ENCODE measurements at regions not wholly inside any gene's neighbourhood (a gene's known extent, or its start where the extent isn't known, plus 50 kb on each side); places are given as distances from the start of the nearest gene placed in this dataset.
"Not testable (repeated sequence)": the region's sequence is repeated elsewhere in the genome, so short reads cannot be mapped to it uniquely, and the experiment has no call there.

GRCh38 chr3:139202226-139202958 is 141.4 kb upstream of the MRPS22 start:
- DNase-seq, result no peak

GRCh38 chr3:139202959-139203349 is 140.9 kb upstream of the MRPS22 start:
- DNase-seq, result no peak

GRCh38 chr3:139203752-139204151 is 140.1 kb upstream of the MRPS22 start:
- DNase-seq, result no peak

- DNase-seq, result no peak
These were observed 139.1 kb upstream of the MRPS22 start for GRCh38 chr3:139204728-139205127.

- no peak for DNase-seq
These were observed 129.9 kb upstream of the MRPS22 start for GRCh38 chr3:139213936-139214335.

- no peak for DNase-seq
These were observed 126.9 kb upstream of the MRPS22 start for GRCh38 chr3:139216958-139217357.

- DNase-seq, result no peak
These were observed 126.2 kb upstream of the MRPS22 start for GRCh38 chr3:139217633-139218032.

- no peak for DNase-seq
These were observed 125.8 kb upstream of the MRPS22 start for GRCh38 chr3:139218046-139218445.

GRCh38 chr3:139219463-139219862 is 124.4 kb upstream of the MRPS22 start:
- DNase-seq, result no peak

GRCh38 chr3:139222100-139222657 is 121.6 kb upstream of the MRPS22 start:
- DNase-seq, result no peak

GRCh38 chr3:139225548-139225947 is 118.3 kb upstream of the MRPS22 start:
- DNase-seq, result no peak

- DNase-seq, result no peak
These were observed 117.1 kb upstream of the MRPS22 start for GRCh38 chr3:139226731-139227130.

GRCh38 chr3:139227165-139227564 is 116.7 kb upstream of the MRPS22 start:
- DNase-seq, result no peak

GRCh38 chr3:139227827-139228226 is 116.0 kb upstream of the MRPS22 start:
- DNase-seq, result no peak

GRCh38 chr3:139230391-139230790 is 113.4 kb upstream of the MRPS22 start:
- no peak for DNase-seq

- DNase-seq, result no peak
These were observed 112.1 kb upstream of the MRPS22 start for GRCh38 chr3:139231555-139232281.

GRCh38 chr3:139232341-139232740 is 111.5 kb upstream of the MRPS22 start:
- not testable (repeated sequence) for DNase-seq

- no peak for DNase-seq
These were observed 109.3 kb upstream of the MRPS22 start for GRCh38 chr3:139234491-139234890.

GRCh38 chr3:139235192-139235591 is 108.6 kb upstream of the MRPS22 start:
- DNase-seq, result no peak

GRCh38 chr3:139236336-139236735 is 107.5 kb upstream of the MRPS22 start:
- no peak for DNase-seq

- no peak for DNase-seq
These were observed 105.4 kb upstream of the MRPS22 start for GRCh38 chr3:139238281-139239030.

- DNase-seq, result no peak
These were observed 104.3 kb upstream of the MRPS22 start for GRCh38 chr3:139239550-139239949.

GRCh38 chr3:139241783-139242182 is 102.0 kb upstream of the MRPS22 start:
- no peak for DNase-seq
